ENCODE measurements at regions not wholly inside any gene's neighbourhood (a gene's known extent, or its start where the extent isn't known, plus 50 kb on each side); places are given as distances from the start of the nearest gene placed in this dataset.

DNA sequence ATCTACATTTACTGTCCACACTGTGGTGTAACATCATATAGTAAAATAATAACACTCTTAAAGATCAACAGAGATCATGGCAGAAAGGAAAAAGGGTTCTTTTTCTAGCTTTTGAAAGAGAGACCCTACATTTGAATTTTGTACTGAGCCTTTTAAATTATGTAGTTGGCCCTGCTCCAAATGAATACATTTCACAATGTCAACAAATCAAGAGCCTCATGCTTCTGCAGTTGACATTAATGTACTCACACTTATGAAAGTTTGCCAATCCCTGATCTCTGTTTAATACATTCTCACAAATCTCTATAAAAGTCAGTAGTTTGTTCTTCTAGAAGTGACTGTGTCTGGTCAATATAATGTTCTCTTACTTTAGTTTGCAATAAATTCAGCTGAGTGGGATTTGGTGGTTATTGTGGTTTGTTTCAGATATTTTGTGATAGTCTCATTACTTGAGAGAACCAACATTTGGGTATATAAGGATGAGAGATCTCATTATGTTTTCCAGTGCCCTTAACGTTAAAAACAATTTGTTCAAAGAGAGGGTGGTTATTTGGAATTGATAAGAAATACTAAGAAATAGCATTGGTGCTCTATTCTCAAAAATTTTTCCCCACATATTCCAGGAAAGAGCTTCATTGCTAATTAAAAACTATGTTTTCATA is 277.8 kb upstream of the FTMT start:
- no peak overlapping the region for H3K4me3 ChIP-seq
- WGBS, 2 donors (ENCODE audit: low coverage in 1 of 2) = 18 to 57% methylated on average over 1 of the region's 1 CpG
- no peak for TF ChIP-seq POLR2A (IDR thresholded peaks at IDR 0.05)
- TF ChIP-seq, protein P1, sequence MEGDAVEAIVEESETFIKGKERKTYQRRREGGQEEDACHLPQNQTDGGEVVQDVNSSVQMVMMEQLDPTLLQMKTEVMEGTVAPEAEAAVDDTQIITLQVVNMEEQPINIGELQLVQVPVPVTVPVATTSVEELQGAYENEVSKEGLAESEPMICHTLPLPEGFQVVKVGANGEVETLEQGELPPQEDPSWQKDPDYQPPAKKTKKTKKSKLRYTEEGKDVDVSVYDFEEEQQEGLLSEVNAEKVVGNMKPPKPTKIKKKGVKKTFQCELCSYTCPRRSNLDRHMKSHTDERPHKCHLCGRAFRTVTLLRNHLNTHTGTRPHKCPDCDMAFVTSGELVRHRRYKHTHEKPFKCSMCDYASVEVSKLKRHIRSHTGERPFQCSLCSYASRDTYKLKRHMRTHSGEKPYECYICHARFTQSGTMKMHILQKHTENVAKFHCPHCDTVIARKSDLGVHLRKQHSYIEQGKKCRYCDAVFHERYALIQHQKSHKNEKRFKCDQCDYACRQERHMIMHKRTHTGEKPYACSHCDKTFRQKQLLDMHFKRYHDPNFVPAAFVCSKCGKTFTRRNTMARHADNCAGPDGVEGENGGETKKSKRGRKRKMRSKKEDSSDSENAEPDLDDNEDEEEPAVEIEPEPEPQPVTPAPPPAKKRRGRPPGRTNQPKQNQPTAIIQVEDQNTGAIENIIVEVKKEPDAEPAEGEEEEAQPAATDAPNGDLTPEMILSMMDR (IDR thresholded peaks at IDR 0.05) = no peak
- TF ChIP-seq EP300 (IDR thresholded peaks at IDR 0.05) = no peak
- no peak for TF ChIP-seq POLR2AphosphoS5 (IDR thresholded peaks at IDR 0.05)
- H3K36me3 ChIP-seq = no peaks in the 10 kb centered on the region
- no peak for ATAC-seq
- no peaks in the 10 kb centered on the region for H3K27me3 ChIP-seq
- H3K9me3 ChIP-seq = no peaks in the 10 kb centered on the region
- no peak overlapping the region for H3K27ac ChIP-seq
- H3K4me1 ChIP-seq = no peaks in the 10 kb centered on the region

DNA sequence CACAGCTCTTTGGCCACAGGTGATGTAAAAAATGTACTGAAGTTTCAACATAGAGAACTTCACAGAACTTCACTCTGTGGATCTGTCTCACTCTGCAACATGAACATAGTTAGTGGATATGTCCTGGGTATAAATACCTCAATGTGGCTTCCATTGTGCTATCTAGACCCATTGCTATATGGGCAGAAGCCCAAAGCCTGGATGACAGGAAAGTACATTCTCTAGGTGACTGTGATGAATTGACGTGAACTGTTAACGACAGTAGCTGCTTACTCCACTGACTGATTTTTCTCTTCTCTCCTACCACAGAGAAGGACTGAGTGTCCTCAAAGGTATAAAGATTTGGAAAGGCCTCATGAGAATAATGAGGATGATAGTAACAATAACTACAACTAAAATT is 270.1 kb upstream of the FTMT start:
- Histone ChIP-seq H3K27me3 (no peaks in the 10 kb centered on the region), H3K27ac (no peak overlapping the region), H3K9me3 (no peaks in the 10 kb centered on the region), H3K4me3 (no peak overlapping the region), H3K36me3 (no peaks in the 10 kb centered on the region), H3K4me1 (no peaks in the 10 kb centered on the region)
- ATAC-seq = no peak
- TF ChIP-seq POLR2AphosphoS5 (IDR thresholded peaks at IDR 0.05) (no peak), EP300 (IDR thresholded peaks at IDR 0.05) (no peak), POLR2A (IDR thresholded peaks at IDR 0.05) (no peak)
- TF ChIP-seq, protein P1 (IDR thresholded peaks at IDR 0.05) = no peak
- WGBS, 2 donors (ENCODE audit: low coverage in 1 of 2) = 72 to 73% methylated on average over 2 of the region's 2 CpGs

DNA sequence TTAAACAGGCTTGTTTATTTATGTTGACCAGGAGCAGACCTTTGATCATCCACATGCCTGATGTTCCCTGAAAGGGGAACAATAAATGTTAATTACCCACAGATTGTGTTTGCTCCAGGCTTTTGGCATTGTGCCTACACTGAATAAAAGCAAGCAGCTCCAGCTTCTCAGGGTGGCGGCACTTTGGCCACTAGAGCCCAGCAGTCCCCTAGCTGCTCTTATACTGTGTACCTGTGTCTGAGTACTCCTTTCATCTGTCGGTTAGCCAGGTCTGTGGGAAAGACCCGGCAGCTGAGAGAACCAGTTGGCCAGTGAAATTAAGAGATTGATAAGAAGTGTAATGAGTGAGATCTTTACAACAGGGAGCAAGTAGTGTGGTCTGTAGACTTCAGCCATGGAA is 254.8 kb upstream of the FTMT start:
- no peak for ATAC-seq
- H3K27me3 ChIP-seq = no peaks in the 10 kb centered on the region
- no peaks in the 10 kb centered on the region for H3K36me3 ChIP-seq
- H3K4me1 ChIP-seq = no peaks in the 10 kb centered on the region
- H3K4me3 ChIP-seq = no peak overlapping the region
- H3K27ac ChIP-seq = no peak overlapping the region
- peaks cover 0 to 23% (median 0%) of the 10 kb centered on the region in 3 donors for H3K9me3 ChIP-seq
- 83% methylated on average over 1 of the region's 3 CpGs; no CpG with 5 or more reads in 1 of the 2 donors for WGBS, 2 donors (ENCODE audit: low coverage in 1 of 2)
- no peak for TF ChIP-seq EP300 (IDR thresholded peaks at IDR 0.05)
- no peak for TF ChIP-seq POLR2AphosphoS5 (IDR thresholded peaks at IDR 0.05)
- no peak for TF ChIP-seq POLR2A (IDR thresholded peaks at IDR 0.05)
- TF ChIP-seq, protein P1 (IDR thresholded peaks at IDR 0.05) = no peak

DNA sequence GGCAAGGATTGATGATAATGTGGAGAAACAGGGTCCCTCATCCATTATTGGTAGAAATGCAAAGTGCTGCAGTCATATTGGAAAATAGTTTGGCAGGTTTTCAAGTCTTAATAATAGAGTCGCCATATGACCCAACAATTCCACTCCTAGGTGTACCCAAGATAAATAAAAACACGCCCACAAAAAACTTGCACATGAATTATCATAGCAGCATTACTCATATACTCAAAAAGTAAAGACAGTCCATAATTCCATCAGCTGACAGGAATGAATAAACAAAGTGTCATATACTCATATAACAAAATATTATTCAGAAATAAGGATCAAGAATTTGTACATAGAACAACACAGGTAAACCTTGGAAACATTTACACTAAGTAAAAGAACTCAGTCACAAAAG is 242.9 kb upstream of the FTMT start:
- WGBS, 2 donors (ENCODE audit: low coverage in 1 of 2) = 83 to 84% methylated on average over 2 of the region's 2 CpGs
- no peak overlapping the region for H3K27ac ChIP-seq

DNA sequence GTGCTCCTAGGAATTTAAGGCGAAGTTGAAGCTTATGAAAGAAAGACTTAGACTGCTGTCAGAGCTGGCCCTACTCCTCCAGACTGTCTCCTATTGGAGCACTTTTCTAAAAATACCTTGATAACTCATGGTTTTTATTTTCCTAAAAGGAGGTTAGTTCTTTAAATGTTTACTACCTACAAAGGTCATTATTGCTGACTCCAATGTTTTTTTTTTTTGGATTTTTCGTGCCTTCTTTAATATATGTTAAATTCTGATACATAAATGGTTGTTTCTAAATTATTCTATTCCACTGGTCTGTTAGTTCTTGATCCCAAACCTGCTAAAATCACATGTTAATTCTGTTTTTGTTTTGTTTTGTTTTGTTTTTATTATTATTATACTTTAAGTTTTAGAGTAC is 227.6 kb upstream of the FTMT start:
- ATAC-seq = no peak
- Histone ChIP-seq H3K9me3 (no peaks in the 10 kb centered on the region), H3K27ac (no peak overlapping the region), H3K36me3 (no peaks in the 10 kb centered on the region), H3K4me1 (no peaks in the 10 kb centered on the region), H3K4me3 (no peak overlapping the region), H3K27me3 (no peaks in the 10 kb centered on the region)
- WGBS, 2 donors (ENCODE audit: low coverage in 1 of 2) = 66 to 100% methylated on average over 1 to 2 of the region's 2 CpGs
- TF ChIP-seq EP300 (IDR thresholded peaks at IDR 0.05) = no peak
- no peak for TF ChIP-seq POLR2A (IDR thresholded peaks at IDR 0.05)
- TF ChIP-seq, protein P1 (IDR thresholded peaks at IDR 0.05) = no peak
- TF ChIP-seq POLR2AphosphoS5 (IDR thresholded peaks at IDR 0.05) = no peak

More for the DNA sequence above, 242.9 kb upstream of the FTMT start:
- no peak for TF ChIP-seq EP300 (IDR thresholded peaks at IDR 0.05)
- Histone ChIP-seq H3K4me3 (no peak overlapping the region), H3K36me3 (no peaks in the 10 kb centered on the region), H3K4me1 (no peaks in the 10 kb centered on the region), H3K27me3 (no peaks in the 10 kb centered on the region), H3K9me3 (peaks cover 0 to 10% (median 0%) of the 10 kb centered on the region in 3 donors)
- no peak for ATAC-seq
